ENCODE measurements at regions not wholly inside any gene's neighbourhood (a gene's known extent, or its start where the extent isn't known, plus 50 kb on each side); places are given as distances from the start of the nearest gene placed in this dataset.

DNA sequence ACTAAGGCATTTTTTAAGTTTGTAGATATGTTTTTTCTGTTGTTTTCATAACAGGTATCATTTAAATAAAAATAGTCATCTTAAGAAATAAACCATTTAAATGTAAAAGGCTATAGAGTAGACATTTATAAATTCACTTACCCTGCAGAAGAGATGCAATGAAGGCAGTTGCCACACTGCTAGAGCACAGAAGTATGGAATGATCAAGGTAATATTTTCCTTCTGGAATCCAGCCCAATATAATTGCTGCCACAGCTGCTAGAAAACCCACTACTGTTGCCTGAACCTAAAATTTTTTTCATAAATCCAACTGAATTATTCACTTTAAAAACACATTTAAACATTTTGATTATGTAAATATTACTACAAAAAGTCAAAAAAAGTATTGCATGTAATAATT is 69.2 kb downstream of the SLC41A2 start:
- TF ChIP-seq, protein P1, sequence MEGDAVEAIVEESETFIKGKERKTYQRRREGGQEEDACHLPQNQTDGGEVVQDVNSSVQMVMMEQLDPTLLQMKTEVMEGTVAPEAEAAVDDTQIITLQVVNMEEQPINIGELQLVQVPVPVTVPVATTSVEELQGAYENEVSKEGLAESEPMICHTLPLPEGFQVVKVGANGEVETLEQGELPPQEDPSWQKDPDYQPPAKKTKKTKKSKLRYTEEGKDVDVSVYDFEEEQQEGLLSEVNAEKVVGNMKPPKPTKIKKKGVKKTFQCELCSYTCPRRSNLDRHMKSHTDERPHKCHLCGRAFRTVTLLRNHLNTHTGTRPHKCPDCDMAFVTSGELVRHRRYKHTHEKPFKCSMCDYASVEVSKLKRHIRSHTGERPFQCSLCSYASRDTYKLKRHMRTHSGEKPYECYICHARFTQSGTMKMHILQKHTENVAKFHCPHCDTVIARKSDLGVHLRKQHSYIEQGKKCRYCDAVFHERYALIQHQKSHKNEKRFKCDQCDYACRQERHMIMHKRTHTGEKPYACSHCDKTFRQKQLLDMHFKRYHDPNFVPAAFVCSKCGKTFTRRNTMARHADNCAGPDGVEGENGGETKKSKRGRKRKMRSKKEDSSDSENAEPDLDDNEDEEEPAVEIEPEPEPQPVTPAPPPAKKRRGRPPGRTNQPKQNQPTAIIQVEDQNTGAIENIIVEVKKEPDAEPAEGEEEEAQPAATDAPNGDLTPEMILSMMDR (IDR thresholded peaks at IDR 0.05; ENCODE audit: insufficient read depth, low read length) = no peak
- TF ChIP-seq, protein P2, sequence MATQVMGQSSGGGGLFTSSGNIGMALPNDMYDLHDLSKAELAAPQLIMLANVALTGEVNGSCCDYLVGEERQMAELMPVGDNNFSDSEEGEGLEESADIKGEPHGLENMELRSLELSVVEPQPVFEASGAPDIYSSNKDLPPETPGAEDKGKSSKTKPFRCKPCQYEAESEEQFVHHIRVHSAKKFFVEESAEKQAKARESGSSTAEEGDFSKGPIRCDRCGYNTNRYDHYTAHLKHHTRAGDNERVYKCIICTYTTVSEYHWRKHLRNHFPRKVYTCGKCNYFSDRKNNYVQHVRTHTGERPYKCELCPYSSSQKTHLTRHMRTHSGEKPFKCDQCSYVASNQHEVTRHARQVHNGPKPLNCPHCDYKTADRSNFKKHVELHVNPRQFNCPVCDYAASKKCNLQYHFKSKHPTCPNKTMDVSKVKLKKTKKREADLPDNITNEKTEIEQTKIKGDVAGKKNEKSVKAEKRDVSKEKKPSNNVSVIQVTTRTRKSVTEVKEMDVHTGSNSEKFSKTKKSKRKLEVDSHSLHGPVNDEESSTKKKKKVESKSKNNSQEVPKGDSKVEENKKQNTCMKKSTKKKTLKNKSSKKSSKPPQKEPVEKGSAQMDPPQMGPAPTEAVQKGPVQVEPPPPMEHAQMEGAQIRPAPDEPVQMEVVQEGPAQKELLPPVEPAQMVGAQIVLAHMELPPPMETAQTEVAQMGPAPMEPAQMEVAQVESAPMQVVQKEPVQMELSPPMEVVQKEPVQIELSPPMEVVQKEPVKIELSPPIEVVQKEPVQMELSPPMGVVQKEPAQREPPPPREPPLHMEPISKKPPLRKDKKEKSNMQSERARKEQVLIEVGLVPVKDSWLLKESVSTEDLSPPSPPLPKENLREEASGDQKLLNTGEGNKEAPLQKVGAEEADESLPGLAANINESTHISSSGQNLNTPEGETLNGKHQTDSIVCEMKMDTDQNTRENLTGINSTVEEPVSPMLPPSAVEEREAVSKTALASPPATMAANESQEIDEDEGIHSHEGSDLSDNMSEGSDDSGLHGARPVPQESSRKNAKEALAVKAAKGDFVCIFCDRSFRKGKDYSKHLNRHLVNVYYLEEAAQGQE (IDR thresholded peaks at IDR 0.05; ENCODE audit: insufficient replicate concordance, low read depth) = no peak
- TF ChIP-seq POLR2AphosphoS5 (IDR thresholded peaks at IDR 0.05; ENCODE audit: low read depth) = no peak
